ENCODE measurements at regions not wholly inside any gene's neighbourhood (a gene's known extent, or its start where the extent isn't known, plus 50 kb on each side); places are given as distances from the start of the nearest gene placed in this dataset.
"Not testable (repeated sequence)": the region's sequence is repeated elsewhere in the genome, so short reads cannot be mapped to it uniquely, and the experiment has no call there.

DNA sequence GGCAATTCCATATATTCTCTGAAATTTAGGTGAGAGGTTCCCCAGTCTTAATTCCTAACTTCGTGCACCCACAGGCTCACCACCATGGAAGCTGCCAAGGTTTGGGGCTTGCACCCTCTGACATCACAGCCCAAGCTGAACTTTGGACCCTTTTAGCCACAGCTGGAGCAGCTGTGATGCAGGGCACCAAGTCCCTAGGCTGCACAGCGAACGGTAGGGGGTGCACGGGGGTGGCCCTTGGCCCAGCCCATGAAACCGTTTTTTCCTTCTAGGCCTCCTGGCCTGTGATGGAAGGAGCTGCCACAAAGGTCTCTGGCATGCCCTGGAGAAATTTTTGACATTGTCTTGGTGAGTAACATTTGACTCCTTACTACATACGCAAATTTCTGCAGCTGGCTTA, 251.9 kb upstream of the GRM3 start:
- Mint-ChIP-seq H3K27me3 (ENCODE audit: insufficient read depth) (no peaks in the 10 kb centered on the region; the same call in 1 of the 2 replicates), H3K4me1 (ENCODE audit: low read depth) (no peaks in the 10 kb centered on the region), H3K4me3 (no peak overlapping the region), H3K27ac (no peak overlapping the region), H3K9me3 (peaks cover 64% of the 10 kb centered on the region), H3K36me3 (ENCODE audit: low read depth) (peaks cover 5% of the 10 kb centered on the region; the same call in 1 of the 2 replicates)
- TF ChIP-seq, protein P1, sequence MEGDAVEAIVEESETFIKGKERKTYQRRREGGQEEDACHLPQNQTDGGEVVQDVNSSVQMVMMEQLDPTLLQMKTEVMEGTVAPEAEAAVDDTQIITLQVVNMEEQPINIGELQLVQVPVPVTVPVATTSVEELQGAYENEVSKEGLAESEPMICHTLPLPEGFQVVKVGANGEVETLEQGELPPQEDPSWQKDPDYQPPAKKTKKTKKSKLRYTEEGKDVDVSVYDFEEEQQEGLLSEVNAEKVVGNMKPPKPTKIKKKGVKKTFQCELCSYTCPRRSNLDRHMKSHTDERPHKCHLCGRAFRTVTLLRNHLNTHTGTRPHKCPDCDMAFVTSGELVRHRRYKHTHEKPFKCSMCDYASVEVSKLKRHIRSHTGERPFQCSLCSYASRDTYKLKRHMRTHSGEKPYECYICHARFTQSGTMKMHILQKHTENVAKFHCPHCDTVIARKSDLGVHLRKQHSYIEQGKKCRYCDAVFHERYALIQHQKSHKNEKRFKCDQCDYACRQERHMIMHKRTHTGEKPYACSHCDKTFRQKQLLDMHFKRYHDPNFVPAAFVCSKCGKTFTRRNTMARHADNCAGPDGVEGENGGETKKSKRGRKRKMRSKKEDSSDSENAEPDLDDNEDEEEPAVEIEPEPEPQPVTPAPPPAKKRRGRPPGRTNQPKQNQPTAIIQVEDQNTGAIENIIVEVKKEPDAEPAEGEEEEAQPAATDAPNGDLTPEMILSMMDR (IDR thresholded peaks at IDR 0.05): no peak
- DNase-seq: no peak

DNA sequence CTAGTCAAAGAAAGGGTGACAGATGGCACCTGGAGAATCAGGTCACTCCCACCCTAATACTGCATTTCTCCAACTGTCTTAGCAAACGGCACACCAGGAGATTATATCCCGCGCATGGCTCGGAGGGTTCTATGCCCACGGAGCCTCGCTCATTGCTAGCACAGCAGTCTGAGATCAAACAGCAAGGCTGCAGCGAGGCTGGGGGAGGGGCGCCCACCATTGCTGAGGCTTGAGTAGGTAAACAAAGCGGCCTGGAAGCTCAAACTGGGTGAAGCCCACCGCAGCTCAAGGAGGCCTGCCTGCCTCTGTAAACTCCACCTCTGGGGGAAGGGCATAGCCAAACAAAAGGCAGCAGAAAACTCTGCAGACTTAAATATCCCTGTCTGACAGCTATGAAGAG, 268.1 kb upstream of the GRM3 start:
- H3K4me3 Mint-ChIP-seq; H3K36me3 Mint-ChIP-seq (ENCODE audit: low read depth): not testable (repeated sequence)
- H3K9me3 Mint-ChIP-seq: peaks cover 75% of the 10 kb centered on the region

DNA sequence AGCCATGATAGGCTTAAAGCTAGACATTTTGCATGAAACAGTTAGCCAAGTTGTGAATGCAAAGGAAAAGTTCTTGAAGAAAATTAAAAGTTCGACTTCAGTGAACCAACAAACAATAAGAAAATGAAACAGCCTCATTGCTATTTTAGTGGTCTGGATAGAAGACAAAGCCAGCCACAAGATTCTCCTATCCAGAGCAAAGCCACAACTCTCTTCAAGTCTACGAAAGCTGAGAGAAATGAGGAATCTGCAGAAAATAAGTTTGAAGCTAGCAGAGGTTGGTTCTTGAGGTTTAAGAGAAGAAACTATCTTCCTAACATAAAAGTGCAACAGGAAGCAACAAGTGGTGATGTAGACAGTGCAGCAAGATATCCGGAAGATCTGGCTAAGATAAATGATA, 271.4 kb upstream of the GRM3 start:
- Mint-ChIP-seq H3K9me3 (peaks cover 60% of the 10 kb centered on the region), H3K4me3 (no peak overlapping the region), H3K27me3 (ENCODE audit: insufficient read depth) (no peaks in the 10 kb centered on the region)

More for the DNA sequence above, 268.1 kb upstream of the GRM3 start:
- not testable (repeated sequence) for H3K27me3 Mint-ChIP-seq (ENCODE audit: insufficient read depth); H3K27ac Mint-ChIP-seq; DNase-seq; H3K4me1 Mint-ChIP-seq (ENCODE audit: low read depth)

DNA sequence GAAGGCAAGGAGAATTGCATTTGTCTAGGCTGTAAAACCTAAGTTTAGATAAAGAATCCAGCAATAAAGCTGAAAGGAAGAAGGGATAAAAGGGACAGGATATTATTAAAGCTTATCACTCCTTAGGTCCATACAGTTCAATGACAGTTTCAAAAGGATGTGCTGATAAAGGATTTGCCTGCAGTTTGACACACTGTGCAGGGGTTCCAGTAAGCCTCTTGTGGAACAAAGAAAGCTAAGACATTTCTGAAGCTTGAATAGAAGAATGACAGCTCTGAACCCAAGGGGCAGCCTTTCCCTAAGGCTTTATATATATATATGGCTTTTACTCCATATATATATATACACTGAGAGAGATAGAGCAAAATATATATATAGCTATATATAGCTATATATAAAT, 276.8 kb upstream of the GRM3 start:
- no peak overlapping the region for H3K4me3 Mint-ChIP-seq
- no peak overlapping the region for H3K27ac Mint-ChIP-seq
- H3K36me3 Mint-ChIP-seq (ENCODE audit: low read depth): no peaks in the 10 kb centered on the region
- H3K9me3 Mint-ChIP-seq: peaks cover 32% of the 10 kb centered on the region
- H3K4me1 Mint-ChIP-seq (ENCODE audit: low read depth): no peaks in the 10 kb centered on the region
- TF ChIP-seq, protein P1 (IDR thresholded peaks at IDR 0.05): no peak
- DNase-seq: no peak
- H3K27me3 Mint-ChIP-seq (ENCODE audit: insufficient read depth): no peaks in the 10 kb centered on the region

More for the DNA sequence above, 271.4 kb upstream of the GRM3 start:
- TF ChIP-seq, protein P1 (IDR thresholded peaks at IDR 0.05): no peak
- Mint-ChIP-seq H3K27ac (no peak overlapping the region), H3K4me1 (ENCODE audit: low read depth) (no peaks in the 10 kb centered on the region), H3K36me3 (ENCODE audit: low read depth) (no peaks in the 10 kb centered on the region; the same call in 1 of the 2 replicates)
- DNase-seq: no peak

DNA sequence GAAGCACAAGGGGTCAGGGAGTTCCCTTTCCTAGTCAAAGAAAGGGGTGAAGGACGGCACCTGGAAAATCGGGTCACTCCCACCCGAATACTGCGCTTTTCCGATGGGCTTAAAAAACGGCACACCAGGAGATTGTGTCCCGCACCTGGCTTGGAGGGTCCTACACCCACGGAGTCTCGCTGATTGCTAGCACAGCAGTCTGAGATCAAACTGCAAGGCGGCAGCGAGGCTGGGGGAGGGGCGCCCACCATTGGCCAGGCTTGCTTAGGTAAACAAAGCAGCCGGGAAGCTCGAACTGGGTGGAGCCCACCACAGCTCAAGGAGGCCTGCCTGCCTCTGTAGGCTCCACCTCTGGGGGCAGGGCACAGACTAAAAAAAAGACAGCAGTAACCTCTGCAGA, 303.3 kb upstream of the GRM3 start:
- not testable (repeated sequence) for H3K36me3 Mint-ChIP-seq (ENCODE audit: low read depth); DNase-seq; H3K4me1 Mint-ChIP-seq (ENCODE audit: low read depth); H3K4me3 Mint-ChIP-seq; H3K27ac Mint-ChIP-seq; H3K27me3 Mint-ChIP-seq (ENCODE audit: insufficient read depth)
- peaks cover 22% of the 10 kb centered on the region for H3K9me3 Mint-ChIP-seq

DNA sequence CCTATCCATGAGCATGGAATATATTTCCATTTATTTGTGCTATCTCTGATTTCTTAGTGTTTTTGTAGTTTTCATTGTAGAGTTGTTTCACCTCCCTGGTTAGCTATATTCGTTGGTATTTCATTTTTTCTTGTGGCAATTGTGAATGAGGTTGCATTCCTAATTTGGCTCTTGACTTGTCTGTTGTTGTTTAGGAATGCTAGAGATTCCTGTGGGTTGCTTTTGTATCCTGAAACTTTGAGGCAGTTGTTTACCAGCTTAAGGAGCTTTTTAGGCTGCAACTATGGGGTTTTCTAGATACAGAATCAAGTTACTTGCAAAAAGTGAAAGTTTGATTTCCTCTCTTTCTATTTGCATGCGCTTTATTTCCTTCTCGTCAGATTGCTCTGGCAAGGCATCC, 304.7 kb upstream of the GRM3 start:
- Mint-ChIP-seq H3K9me3 (peaks cover 22% of the 10 kb centered on the region), H3K36me3 (ENCODE audit: low read depth) (peaks cover 5% of the 10 kb centered on the region), H3K27me3 (ENCODE audit: insufficient read depth) (no peaks in the 10 kb centered on the region), H3K4me1 (ENCODE audit: low read depth) (no peaks in the 10 kb centered on the region), H3K4me3 (no peak overlapping the region), H3K27ac (no peak overlapping the region)
- TF ChIP-seq, protein P1 (IDR thresholded peaks at IDR 0.05): no peak
- no peak for DNase-seq
